SK-N-SH (cell line): ENCODE measurements at regions not wholly inside any gene's neighbourhood (a gene's known extent, or its start where the extent isn't known, plus 50 kb on each side); places are given as distances from the start of the nearest gene placed in this dataset.

ENCODE experiments used
- CTCF ChIP-seq: fragments of 200-600 bp; sonication (generic); IDR thresholded peaks from 2 replicates; pipeline ENCODE4 v1.6.1; 2017; ENCODE audit warnings: antibody characterized with exemption, mild to moderate bottlenecking, moderate library complexity
- EP300 ChIP-seq, 2 experiments: IDR thresholded peaks; 2 replicates each; pipeline versions ENCODE4 v1.4.0 to v1.6.1; 2012; ENCODE audit warnings: borderline replicate concordance in 1 of 2, low read depth in 1 of 2, low read length in 1 of 2
- EZH2phosphoT487 ChIP-seq: fragments of 200-600 bp; sonication (generic); IDR thresholded peaks from 2 replicates; pipeline ENCODE4 v1.6.1; 2017; ENCODE audit warnings: low read depth, mixed run types, mild to moderate bottlenecking, antibody characterized with exemption, moderate library complexity, borderline replicate concordance
- POLR2AphosphoS5 ChIP-seq: IDR thresholded peaks from 2 replicates; pipeline ENCODE4 v1.6.1; 2012; ENCODE audit warnings: low read depth, low read length
- USF2 ChIP-seq: fragments of 150-350 bp; IDR thresholded peaks from 2 replicates; pipeline ENCODE4 v1.6.1; 2017; ENCODE audit warnings: antibody characterized with exemption, low read length, low read depth, borderline replicate concordance
- ZBTB33 ChIP-seq: IDR thresholded peaks from 2 replicates; pipeline ENCODE4 v1.4.0; 2012; ENCODE audit warnings: low read depth, borderline replicate concordance

- no peak for TF ChIP-seq ZBTB33
- no peak for TF ChIP-seq CTCF
- TF ChIP-seq EP300 (IDR thresholded peaks at IDR 0.05; ENCODE audit: borderline replicate concordance in 1 of 2, low read depth in 1 of 2, low read length in 1 of 2), result no peak
- no peak for TF ChIP-seq POLR2AphosphoS5
- TF ChIP-seq EZH2phosphoT487, result no peak
- no peak for TF ChIP-seq USF2
Measured at GRCh38 chr22:26817926-26818325, 160.5 kb downstream of the MIAT start.
